H1 (cell line): ENCODE measurements at regions not wholly inside any gene's neighbourhood (a gene's known extent, or its start where the extent isn't known, plus 50 kb on each side); places are given as distances from the start of the nearest gene placed in this dataset.

Experiments used
- CTCF ChIA-PET: fragments of 300-600 bp; sonication (Branson Sonifier 250); formaldehyde crosslinking; loops from one replicate; lab custom pipeline; 2021; ENCODE audit not compliant: partially characterized antibody; lab: Charles Lee
- POLR2A ChIA-PET: fragments of 300-600 bp; sonication (Branson Sonifier 250); formaldehyde crosslinking; loops from one replicate; lab custom pipeline; 2021; ENCODE audit warnings: inconsistent platforms; ENCODE audit not compliant: partially characterized antibody; lab: Charles Lee
- DNase-seq, 2 experiments: peaks; one replicate each; pipeline versions ENCODE4 v3.0.0 to v3.0.0-alpha.2; 2010 to 2022; ENCODE audit warnings: low spot score in 2 of 2, low read depth in 1 of 2, mixed read lengths in 1 of 2
- FAIRE-seq: peaks from 2 replicates; lab custom pipeline; 2011; peaks lifted over from hg19 to GRCh38; lab: Jason Lieb, UNC
- H2AFZ ChIP-seq: 2 replicates; pipeline ENCODE4 v1.8.1; 2012; ENCODE audit warnings: low read length, inconsistent platforms
- H2AK5ac ChIP-seq: 2 replicates; pipeline ENCODE4 v1.6.1; 2013; ENCODE audit warnings: low read depth, low read length
- H2BK120ac ChIP-seq: replicated peaks from 2 replicates; pipeline ENCODE3; 2013; ENCODE audit warnings: low read depth, low read length, inconsistent platforms
- H2BK12ac ChIP-seq: 2 replicates; pipeline ENCODE4 v1.6.1; 2013; ENCODE audit warnings: low read depth, low read length
- H2BK15ac ChIP-seq: 2 replicates; pipeline ENCODE4 v1.6.1; 2013; ENCODE audit warnings: low read length
- H2BK20ac ChIP-seq: 2 replicates; pipeline ENCODE4 v1.6.1; 2013; ENCODE audit warnings: low read length
- H2BK5ac ChIP-seq: 2 replicates; pipeline ENCODE4 v1.6.1; 2013; ENCODE audit warnings: low read depth, low read length
- H3K14ac ChIP-seq: 2 replicates; pipeline ENCODE4 v1.6.1; 2013; ENCODE audit warnings: inconsistent platforms; ENCODE audit not compliant: insufficient read length
- H3K18ac ChIP-seq: 2 replicates; pipeline ENCODE4 v1.6.1; 2013; ENCODE audit warnings: low read length; ENCODE audit errors: extremely low read depth
- H3K23ac ChIP-seq: 2 replicates; pipeline ENCODE4 v1.6.1; 2013; ENCODE audit warnings: inconsistent platforms; ENCODE audit not compliant: insufficient read length
- H3K23me2 ChIP-seq: 2 replicates; pipeline ENCODE4 v1.6.1; 2013; ENCODE audit warnings: low read depth, low read length
- H3K27ac ChIP-seq: 2 replicates; pipeline ENCODE4 v1.6.1; 2011; ENCODE audit warnings: low read depth, low read length, inconsistent platforms
- H3K27me3 ChIP-seq, 4 experiments: replicated peaks in 1 of 4; 1 replicate in 1 of 4; 2 replicates in 3 of 4; pipeline versions ENCODE4 v1.6.1 to v1.8.1; 2011 to 2013; ENCODE audit warnings: low read length in 3 of 4, mild to moderate bottlenecking in 3 of 4, inconsistent platforms in 2 of 4, mixed read lengths in 2 of 4, moderate library complexity in 1 of 4; ENCODE audit not compliant: control insufficient read depth in 3 of 4, insufficient read depth in 3 of 4; ENCODE audit errors: extremely low read depth in 1 of 4
- H3K36me3 ChIP-seq, 4 experiments: 2 replicates each; pipeline versions ENCODE4 v1.6.1 to v1.8.1; 2011 to 2013; ENCODE audit warnings: mild to moderate bottlenecking in 4 of 4, low read length in 3 of 4, moderate library complexity in 2 of 4, control low read depth in 1 of 4, inconsistent platforms in 1 of 4; ENCODE audit not compliant: insufficient read depth in 4 of 4, control insufficient read depth in 2 of 4
- H3K4ac ChIP-seq: replicated peaks from 2 replicates; pipeline ENCODE3; 2013; ENCODE audit warnings: low read length, low read depth, mixed read lengths, inconsistent platforms; ENCODE audit not compliant: insufficient read length
- H3K4me1 ChIP-seq, 4 experiments: replicated peaks in 1 of 4; 1 replicate in 1 of 4; 2 replicates in 3 of 4; pipeline versions ENCODE4 v1.6.1 to v1.8.1; 2011 to 2013; ENCODE audit warnings: low read length in 3 of 4, inconsistent platforms in 2 of 4, mixed read lengths in 1 of 4; ENCODE audit not compliant: insufficient read depth in 4 of 4, control insufficient read depth in 3 of 4
- H3K4me2 ChIP-seq, 2 experiments: 2 replicates each; pipeline versions ENCODE4 v1.6.1 to v1.8.1; 2011 to 2013; ENCODE audit warnings: low read depth in 2 of 2, low read length in 2 of 2, control low read depth in 1 of 2, inconsistent platforms in 1 of 2, mild to moderate bottlenecking in 1 of 2; ENCODE audit not compliant: insufficient read depth in 1 of 2
- H3K4me3 ChIP-seq, 4 experiments: fragments of 200-600, 300-600 bp in 1 of 4; sonication (generic), shearing (Covaris generic), sonication (Bioruptor Twin) in 1 of 4; 2 replicates each; pipeline versions ENCODE4 v1.5.1 to v1.8.1; 2011 to 2016; ENCODE audit warnings: low read length in 4 of 4, low read depth in 3 of 4, control low read depth in 2 of 4, inconsistent platforms in 2 of 4, mild to moderate bottlenecking in 2 of 4, mixed read lengths in 1 of 4, moderate library complexity in 1 of 4; ENCODE audit not compliant: insufficient read depth in 2 of 4; ENCODE audit errors: extremely low read depth in 1 of 4
- H3K56ac ChIP-seq: replicated peaks from 2 replicates; pipeline ENCODE3; 2013; ENCODE audit warnings: low read depth, mild to moderate bottlenecking, mixed read lengths, low read length, inconsistent platforms; ENCODE audit not compliant: insufficient read length
- H3K79me1 ChIP-seq: 2 replicates; pipeline ENCODE4 v1.6.1; 2013; ENCODE audit warnings: low read depth, low read length, control low read depth
- H3K79me2 ChIP-seq, 2 experiments: 2 replicates each; pipeline versions ENCODE4 v1.6.1 to v1.8.1; 2012 to 2013; ENCODE audit warnings: low read length in 2 of 2, mild to moderate bottlenecking in 2 of 2, inconsistent platforms in 1 of 2; ENCODE audit not compliant: insufficient read depth in 2 of 2, control insufficient read depth in 1 of 2
- H3K9ac ChIP-seq, 4 experiments: replicated peaks in 1 of 4; 1 replicate in 1 of 4; 2 replicates in 3 of 4; pipeline versions ENCODE4 v1.6.1 to v1.8.1; 2011 to 2013; ENCODE audit warnings: low read depth in 3 of 4, low read length in 3 of 4, control low read depth in 2 of 4, mild to moderate bottlenecking in 2 of 4, moderate library complexity in 2 of 4, inconsistent platforms in 1 of 4; ENCODE audit errors: extremely low read depth in 1 of 4
- H3K9me3 ChIP-seq, 2 experiments: 2 replicates each; pipeline versions ENCODE4 v1.6.1 to v1.8.1; 2012 to 2013; ENCODE audit warnings: mild to moderate bottlenecking in 2 of 2, moderate library complexity in 2 of 2, control low read depth in 1 of 2, inconsistent platforms in 1 of 2, low read depth in 1 of 2, low read length in 1 of 2, mixed read lengths in 1 of 2; ENCODE audit not compliant: insufficient read depth in 2 of 2
- H4K20me1 ChIP-seq, 2 experiments: replicated peaks in 1 of 2; 2 replicates each; pipeline versions ENCODE3 to v1.8.1; 2011 to 2013; ENCODE audit warnings: inconsistent platforms in 2 of 2, low read length in 2 of 2, mild to moderate bottlenecking in 1 of 2; ENCODE audit not compliant: insufficient read depth in 2 of 2, control insufficient read depth in 1 of 2
- H4K5ac ChIP-seq: 2 replicates; pipeline ENCODE4 v1.6.1; 2013; ENCODE audit warnings: low read length, low read depth, mixed read lengths, inconsistent platforms; ENCODE audit not compliant: insufficient read length
- H4K8ac ChIP-seq: 2 replicates; pipeline ENCODE4 v1.8.0; 2013; ENCODE audit warnings: mild to moderate bottlenecking, moderate library complexity, low read length, inconsistent platforms; ENCODE audit not compliant: insufficient read depth; ENCODE audit errors: extremely low read depth
- H4K91ac ChIP-seq: replicated peaks from 2 replicates; pipeline ENCODE3; 2013; ENCODE audit warnings: low read length, mixed read lengths, inconsistent platforms; ENCODE audit not compliant: insufficient read length
- TEAD4 ChIP-seq: IDR thresholded peaks from 2 replicates; pipeline ENCODE4 v1.6.1; 2012; ENCODE audit warnings: low read depth, low read length, inconsistent platforms, mixed read lengths
- YY1 ChIP-seq: IDR thresholded peaks from 2 replicates; pipeline ENCODE4 v1.6.1; 2011; ENCODE audit warnings: low read depth, mild to moderate bottlenecking, low read length
- WGBS, 2 experiments: shearing (Covaris generic) in 1 of 2; methylation state at CpG; one replicate each; pipeline versions ENCODE4 v1.1.6 to v1.1.7; 2013 to 2015; ENCODE audit warnings: low lambda C conversion rate in 2 of 2, mixed read lengths in 2 of 2, inconsistent platforms in 1 of 2, low coverage in 1 of 2, missing lambda C conversion rate in 1 of 2; ENCODE audit not compliant: insufficient replicate concordance in 2 of 2, insufficient coverage in 1 of 2, insufficient read length in 1 of 2; ENCODE audit errors: extremely low coverage in 1 of 2, missing lambda C conversion rate in 1 of 2; 5-methylcytosine and 5-hydroxymethylcytosine counted together

GRCh38 chr1:13994386-13994785, 294.4 kb downstream of the PRDM2 start:
- Histone ChIP-seq H3K14ac (no peak overlapping the region), H3K27ac (no peak overlapping the region), H3K4me3 (no peak overlapping the region), H2BK15ac (no peak overlapping the region), H3K4me1 (peaks cover 0 to 2% (median 0%) of the 10 kb centered on the region in 4 experiments; a peak in 1 of 7 replicates), H3K4me2 (no peak overlapping the region), H3K9ac (no peak overlapping the region), H3K18ac (no peak overlapping the region), H3K79me1 (no peaks in the 10 kb centered on the region), H3K9me3 (peaks cover 13 to 16% of the 10 kb centered on the region in 2 experiments), H2AFZ (no peak overlapping the region), H3K23ac (no peak overlapping the region), H2BK20ac (no peak overlapping the region), H4K5ac (no peak overlapping the region), H3K56ac (no peak overlapping the region), H2BK12ac (no peak overlapping the region), H3K79me2 (no peaks in the 10 kb centered on the region), H3K27me3 (no peaks in the 10 kb centered on the region)
- POLR2A ChIA-PET = no interaction called here
- TF ChIP-seq YY1 (no peak), TEAD4 (no peak)
- TF ChIP-seq, all 59 proteins: peak for 0
- CTCF ChIA-PET = no interaction called here
- no peaks in the 10 kb centered on the region for H3K23me2 ChIP-seq
- 73% methylated on average over 1 of the region's 1 CpG; no CpG with 5 or more reads in 1 of the 2 experiments for WGBS, 2 experiments
- no peak overlapping the region for H2BK120ac ChIP-seq
- H3K4ac ChIP-seq = no peak overlapping the region
- no peak overlapping the region for H2AK5ac ChIP-seq
- H4K91ac ChIP-seq = no peak overlapping the region
- H4K8ac ChIP-seq = no peak overlapping the region
- H3K36me3 ChIP-seq = no peaks in the 10 kb centered on the region
- DNase-seq = no peak
- H2BK5ac ChIP-seq = no peak overlapping the region
- no peak for FAIRE-seq
- no peaks in the 10 kb centered on the region for H4K20me1 ChIP-seq
